Hepatocyte (in vitro differentiated cells): ENCODE measurements at regions not wholly inside any gene's neighbourhood (a gene's known extent, or its start where the extent isn't known, plus 50 kb on each side); places are given as distances from the start of the nearest gene placed in this dataset.
"Not testable (repeated sequence)": the region's sequence is repeated elsewhere in the genome, so short reads cannot be mapped to it uniquely, and the experiment has no call there.

Experiments
- DNase-seq: peaks from one replicate; pipeline ENCODE4 v3.0.0-alpha.2; 2016; ENCODE audit warnings: low spot score
- H2AFZ ChIP-seq: fragments of 200-600 bp; sonication (generic); 2 replicates; pipeline ENCODE4 v1.6.0; 2016; ENCODE audit warnings: antibody characterized with exemption, mild to moderate bottlenecking
- H3K27ac ChIP-seq: fragments of 200-600 bp; sonication (generic); 2 replicates; pipeline ENCODE4 v1.5.1; 2016; ENCODE audit warnings: mild to moderate bottlenecking
- H3K27me3 ChIP-seq: fragments of 200-600 bp; sonication (generic); 2 replicates; pipeline ENCODE4 v1.6.1; 2016
- H3K36me3 ChIP-seq: fragments of 200-600 bp; sonication (generic); replicated peaks from 2 replicates; pipeline ENCODE4 v1.5.1; 2016; ENCODE audit warnings: low read depth; ENCODE audit not compliant: insufficient read depth
- H3K4me1 ChIP-seq: fragments of 200-600 bp; sonication (generic); 2 replicates; pipeline ENCODE4 v1.5.1; 2016; ENCODE audit warnings: mild to moderate bottlenecking, moderate library complexity; ENCODE audit not compliant: insufficient read depth
- H3K4me2 ChIP-seq: fragments of 200-600 bp; sonication (generic); 2 replicates; pipeline ENCODE4 v1.6.0; 2016
- H3K4me3 ChIP-seq: fragments of 200-600 bp; sonication (generic); 2 replicates; pipeline ENCODE4 v1.5.1; 2016; ENCODE audit warnings: mild to moderate bottlenecking
- H3K79me2 ChIP-seq: fragments of 200-600 bp; sonication (generic); 2 replicates; pipeline ENCODE4 v1.6.0; 2017; ENCODE audit warnings: mild to moderate bottlenecking
- H3K9me2 ChIP-seq: fragments of 200-600 bp; sonication (generic); replicated peaks from 2 replicates; pipeline ENCODE4 v1.6.0; 2017; ENCODE audit warnings: mild to moderate bottlenecking; ENCODE audit not compliant: insufficient read depth
- H3K9me3 ChIP-seq: fragments of 200-600 bp; sonication (generic); 2 replicates; pipeline ENCODE4 v1.5.1; 2016; ENCODE audit warnings: low read depth, mild to moderate bottlenecking
- H4K20me1 ChIP-seq: fragments of 200-600 bp; sonication (generic); 2 replicates; pipeline ENCODE4 v1.6.0; 2016; ENCODE audit warnings: mild to moderate bottlenecking; ENCODE audit not compliant: insufficient read depth, poor library complexity, severe bottlenecking
- EZH2 ChIP-seq: fragments of 200-600 bp; sonication (generic); IDR thresholded peaks from 2 replicates; pipeline ENCODE4 v1.6.1; 2016; ENCODE audit warnings: antibody characterized with exemption, mild to moderate bottlenecking, borderline replicate concordance
- EZH2phosphoT487 ChIP-seq: fragments of 200-600 bp; sonication (generic); IDR thresholded peaks from one replicate; pipeline ENCODE4 v1.6.1; 2018; ENCODE audit warnings: antibody characterized with exemption, mild to moderate bottlenecking, low read depth, moderate library complexity; ENCODE audit not compliant: unreplicated experiment, severe bottlenecking
- WGBS: methylation state at CpG from one replicate; pipeline ENCODE4 v1.1.6; 2016; ENCODE audit warnings: low lambda C conversion rate; ENCODE audit errors: missing lambda C conversion rate; 5-methylcytosine and 5-hydroxymethylcytosine counted together
- TF ChIP-seq, protein P1 (sequence below): fragments of 200-600 bp; sonication (generic); IDR thresholded peaks from 2 replicates; pipeline ENCODE4 v1.5.1; 2016; ENCODE audit warnings: antibody characterized with exemption, mild to moderate bottlenecking; ENCODE audit not compliant: poor library complexity

DNA sequence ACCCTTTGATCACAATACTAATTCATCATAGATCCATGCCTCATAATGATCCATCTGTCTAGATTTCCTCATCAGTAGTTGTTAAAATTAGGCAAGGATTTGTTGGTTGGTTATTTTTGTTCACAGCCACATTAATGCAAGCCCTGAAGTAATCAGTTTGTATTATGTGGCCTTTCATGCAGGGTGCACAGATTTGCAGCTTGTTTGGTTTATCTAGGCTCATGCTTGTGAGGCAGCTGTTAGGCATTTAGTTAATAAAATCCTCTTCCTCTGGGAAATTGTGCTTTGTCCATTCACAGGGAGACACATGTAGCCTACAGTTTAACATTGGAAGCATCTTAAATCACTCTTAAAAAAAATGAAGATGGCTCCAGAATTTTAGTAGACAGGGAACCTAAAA lies 162.8 kb upstream of the ZNF385D start:
- no peaks in the 10 kb centered on the region for H3K27me3 ChIP-seq
- H2AFZ ChIP-seq = no peak overlapping the region
- H3K27ac ChIP-seq = no peak overlapping the region
- H3K9me3 ChIP-seq = no peaks in the 10 kb centered on the region
- H3K4me2 ChIP-seq = no peak overlapping the region
- H3K4me3 ChIP-seq = no peak overlapping the region
- H4K20me1 ChIP-seq = no peaks in the 10 kb centered on the region
- no peak for TF ChIP-seq EZH2phosphoT487
- no peak for TF ChIP-seq EZH2
- TF ChIP-seq, protein P1, sequence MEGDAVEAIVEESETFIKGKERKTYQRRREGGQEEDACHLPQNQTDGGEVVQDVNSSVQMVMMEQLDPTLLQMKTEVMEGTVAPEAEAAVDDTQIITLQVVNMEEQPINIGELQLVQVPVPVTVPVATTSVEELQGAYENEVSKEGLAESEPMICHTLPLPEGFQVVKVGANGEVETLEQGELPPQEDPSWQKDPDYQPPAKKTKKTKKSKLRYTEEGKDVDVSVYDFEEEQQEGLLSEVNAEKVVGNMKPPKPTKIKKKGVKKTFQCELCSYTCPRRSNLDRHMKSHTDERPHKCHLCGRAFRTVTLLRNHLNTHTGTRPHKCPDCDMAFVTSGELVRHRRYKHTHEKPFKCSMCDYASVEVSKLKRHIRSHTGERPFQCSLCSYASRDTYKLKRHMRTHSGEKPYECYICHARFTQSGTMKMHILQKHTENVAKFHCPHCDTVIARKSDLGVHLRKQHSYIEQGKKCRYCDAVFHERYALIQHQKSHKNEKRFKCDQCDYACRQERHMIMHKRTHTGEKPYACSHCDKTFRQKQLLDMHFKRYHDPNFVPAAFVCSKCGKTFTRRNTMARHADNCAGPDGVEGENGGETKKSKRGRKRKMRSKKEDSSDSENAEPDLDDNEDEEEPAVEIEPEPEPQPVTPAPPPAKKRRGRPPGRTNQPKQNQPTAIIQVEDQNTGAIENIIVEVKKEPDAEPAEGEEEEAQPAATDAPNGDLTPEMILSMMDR = no peak
- no peaks in the 10 kb centered on the region for H3K9me2 ChIP-seq
- H3K4me1 ChIP-seq = no peaks in the 10 kb centered on the region
- no peaks in the 10 kb centered on the region for H3K79me2 ChIP-seq
- DNase-seq = no peak
- no peaks in the 10 kb centered on the region for H3K36me3 ChIP-seq

DNA sequence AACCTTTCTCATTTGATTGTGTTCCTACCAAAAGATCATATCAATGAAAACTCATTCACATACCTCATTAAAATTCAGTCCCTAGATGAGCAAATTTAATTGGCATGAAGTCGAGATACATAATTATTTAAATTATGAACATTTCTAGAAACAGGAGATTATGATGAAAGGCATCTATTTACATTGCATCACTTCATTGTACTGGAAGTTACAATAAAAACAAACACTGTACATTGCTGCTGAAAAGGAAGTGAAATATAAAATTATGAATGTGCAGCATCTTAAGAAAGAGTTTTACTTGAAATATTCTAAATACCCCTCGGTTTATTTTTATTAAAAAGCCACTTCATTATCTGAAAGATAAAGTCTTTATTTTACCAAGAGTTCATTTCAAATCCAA lies 163.4 kb upstream of the ZNF385D start:
- Histone ChIP-seq H3K9me2 (no peaks in the 10 kb centered on the region), H2AFZ (no peak overlapping the region), H3K27me3 (no peaks in the 10 kb centered on the region), H3K9me3 (no peaks in the 10 kb centered on the region), H3K4me3 (no peak overlapping the region), H3K79me2 (no peaks in the 10 kb centered on the region), H3K36me3 (no peaks in the 10 kb centered on the region), H3K4me1 (no peaks in the 10 kb centered on the region), H3K4me2 (no peak overlapping the region), H3K27ac (no peak overlapping the region), H4K20me1 (no peaks in the 10 kb centered on the region)
- TF ChIP-seq EZH2phosphoT487 (no peak), EZH2 (no peak)
- TF ChIP-seq, protein P1 = no peak
- WGBS = 68% methylated on average over 2 of the region's 2 CpGs
- DNase-seq = no peak

DNA sequence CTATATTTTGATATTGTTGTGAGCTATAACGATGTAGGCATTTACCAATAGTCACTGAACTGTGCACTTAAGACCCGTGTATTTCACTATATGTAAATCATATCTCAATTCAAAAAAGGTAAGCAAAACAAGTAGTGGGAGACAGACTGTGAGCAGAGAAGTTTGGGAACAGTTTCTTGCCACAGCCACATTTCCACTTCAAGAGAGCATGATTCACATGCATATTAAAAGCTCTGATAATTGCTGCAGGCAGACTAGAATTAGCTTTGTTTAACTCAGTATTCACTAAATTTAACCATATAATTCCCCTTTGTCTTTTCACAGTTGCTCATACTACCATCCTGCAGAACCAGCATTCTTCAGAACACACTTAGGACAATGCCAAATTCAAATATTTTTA lies 168.4 kb upstream of the ZNF385D start:
- Histone ChIP-seq H3K4me2 (no peak overlapping the region), H3K4me3 (no peak overlapping the region), H3K27ac (no peak overlapping the region), H2AFZ (no peak overlapping the region), H3K4me1 (no peaks in the 10 kb centered on the region), H3K9me3 (no peaks in the 10 kb centered on the region), H3K36me3 (no peaks in the 10 kb centered on the region), H3K9me2 (no peaks in the 10 kb centered on the region), H4K20me1 (no peaks in the 10 kb centered on the region), H3K27me3 (no peaks in the 10 kb centered on the region), H3K79me2 (no peaks in the 10 kb centered on the region)
- TF ChIP-seq, protein P1 = no peak
- TF ChIP-seq EZH2phosphoT487 = no peak
- TF ChIP-seq EZH2 = no peak
- WGBS = 64% methylated on average over 2 of the region's 2 CpGs
- no peak for DNase-seq

DNA sequence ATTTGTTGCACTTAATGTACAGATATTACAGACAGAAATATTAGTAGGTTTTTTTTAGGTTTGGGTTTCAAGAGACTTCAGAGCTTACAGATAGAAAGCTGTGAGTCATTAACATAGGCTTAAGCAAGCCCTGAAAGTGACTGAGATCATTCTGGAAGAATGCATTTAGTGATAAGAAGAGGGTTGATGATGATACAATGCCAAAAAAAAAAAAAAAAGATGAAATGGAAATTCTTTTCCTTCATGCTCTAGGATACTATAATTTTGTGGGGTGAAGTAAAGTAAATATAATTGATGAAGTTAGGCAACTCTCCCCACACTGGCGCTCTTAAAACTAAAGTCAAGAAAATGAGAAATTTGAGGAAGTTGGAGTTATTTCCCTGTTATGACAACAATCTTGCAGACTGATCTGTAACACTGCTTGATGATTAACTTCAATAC lies 169.4 kb upstream of the ZNF385D start:
- 97% methylated on average over 1 of the region's 1 CpG for WGBS
- no peak for DNase-seq
- H3K4me1 ChIP-seq = no peaks in the 10 kb centered on the region
- no peaks in the 10 kb centered on the region for H3K36me3 ChIP-seq
- H3K4me3 ChIP-seq = no peak overlapping the region
- H3K4me2 ChIP-seq = no peak overlapping the region
- no peak overlapping the region for H2AFZ ChIP-seq
- H3K27ac ChIP-seq = no peak overlapping the region
- H3K27me3 ChIP-seq = no peaks in the 10 kb centered on the region
- H4K20me1 ChIP-seq = no peaks in the 10 kb centered on the region
- H3K9me2 ChIP-seq = no peaks in the 10 kb centered on the region
- H3K79me2 ChIP-seq = no peaks in the 10 kb centered on the region
- no peaks in the 10 kb centered on the region for H3K9me3 ChIP-seq
- no peak for TF ChIP-seq EZH2
- no peak for TF ChIP-seq EZH2phosphoT487
- TF ChIP-seq, protein P1 = no peak

DNA sequence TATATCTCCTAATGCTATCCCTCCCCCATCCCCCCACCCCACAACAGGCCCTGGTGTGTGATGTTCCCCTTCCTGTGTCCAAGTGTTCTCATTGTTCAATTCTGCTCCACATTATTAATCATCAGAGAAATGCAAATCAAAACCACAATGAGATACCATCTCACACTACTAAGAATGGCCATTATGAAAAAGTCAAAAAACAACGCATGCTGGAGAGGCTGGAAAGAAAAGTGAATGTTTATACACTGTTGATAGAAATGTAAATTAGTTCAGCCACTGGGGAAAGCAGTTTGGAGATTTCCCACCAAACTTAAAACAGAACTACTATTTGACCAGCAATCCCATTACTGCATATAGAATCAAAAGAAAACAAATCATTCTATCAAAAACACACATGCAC lies 172.1 kb upstream of the ZNF385D start:
- not testable (repeated sequence) for H3K79me2 ChIP-seq, H3K4me3 ChIP-seq, H3K4me1 ChIP-seq, DNase-seq, H2AFZ ChIP-seq, H3K4me2 ChIP-seq, H3K9me2 ChIP-seq, H3K27ac ChIP-seq, H4K20me1 ChIP-seq, H3K9me3 ChIP-seq, H3K27me3 ChIP-seq, H3K36me3 ChIP-seq
- 97% methylated on average over 1 of the region's 1 CpG for WGBS
